UCSD-AML1 (cell line): ENCODE measurements at regions not wholly inside any gene's neighbourhood (a gene's known extent, or its start where the extent isn't known, plus 50 kb on each side); places are given as distances from the start of the nearest gene placed in this dataset.

Experiments
- DNase-seq: peaks from one replicate; lab custom pipeline; 2025; ENCODE audit not compliant: unreplicated experiment; lab: John Stamatoyannopoulos, UW

- DNase-seq = no peak
These were observed 149.5 kb upstream of the SASH1 start for GRCh38 chr6:148193063-148193680.

- no peak for DNase-seq
These were observed 147.1 kb upstream of the SASH1 start for GRCh38 chr6:148195511-148195910.

- DNase-seq = no peak
These were observed 143.1 kb upstream of the SASH1 start for GRCh38 chr6:148199584-148199983.

- no peak for DNase-seq
These were observed 142.3 kb upstream of the SASH1 start for GRCh38 chr6:148200293-148200692.

GRCh38 chr6:148200781-148201180, 141.9 kb upstream of the SASH1 start:
- no peak for DNase-seq

GRCh38 chr6:148203281-148203925, 139.2 kb upstream of the SASH1 start:
- no peak for DNase-seq

- DNase-seq = peak; percentile 62
These were observed 138.7 kb upstream of the SASH1 start for GRCh38 chr6:148203970-148204369.

GRCh38 chr6:148208298-148208697, 134.3 kb upstream of the SASH1 start:
- DNase-seq = no peak

GRCh38 chr6:148211777-148212324, 130.8 kb upstream of the SASH1 start:
- DNase-seq = no peak

- no peak for DNase-seq
These were observed 130.3 kb upstream of the SASH1 start for GRCh38 chr6:148212366-148212765.

GRCh38 chr6:148213366-148213765, 129.3 kb upstream of the SASH1 start:
- no peak for DNase-seq

GRCh38 chr6:148214667-148215066, 128.0 kb upstream of the SASH1 start:
- no peak for DNase-seq

- no peak for DNase-seq
These were observed 125.6 kb upstream of the SASH1 start for GRCh38 chr6:148217051-148217450.

- no peak for DNase-seq
These were observed 124.7 kb upstream of the SASH1 start for GRCh38 chr6:148217921-148218320.

- no peak for DNase-seq
These were observed 123.9 kb upstream of the SASH1 start for GRCh38 chr6:148218542-148219258.

- DNase-seq = no peak
These were observed 121.2 kb upstream of the SASH1 start for GRCh38 chr6:148221196-148221979.

- DNase-seq = no peak
These were observed 120.3 kb upstream of the SASH1 start for GRCh38 chr6:148222376-148222775.

- DNase-seq = no peak
These were observed 119.8 kb upstream of the SASH1 start for GRCh38 chr6:148222846-148223245.

- DNase-seq = no peak
These were observed 119.2 kb upstream of the SASH1 start for GRCh38 chr6:148223424-148223842.

GRCh38 chr6:148225871-148226270, 116.8 kb upstream of the SASH1 start:
- no peak for DNase-seq

- no peak for DNase-seq
These were observed 116.4 kb upstream of the SASH1 start for GRCh38 chr6:148226284-148226683.
